ENCODE measurements at regions not wholly inside any gene's neighbourhood (a gene's known extent, or its start where the extent isn't known, plus 50 kb on each side); places are given as distances from the start of the nearest gene placed in this dataset.

GRCh38 chr4:178632415-178632814 is 1190.2 kb upstream of the AGA start:
- TF ChIP-seq POLR2A (IDR thresholded peaks at IDR 0.05) = no peak
- TF ChIP-seq CTCF (IDR thresholded peaks at IDR 0.05) = no peak
